Tibial artery (tissue), 4 donors: ENCODE measurements at regions not wholly inside any gene's neighbourhood (a gene's known extent, or its start where the extent isn't known, plus 50 kb on each side); places are given as distances from the start of the nearest gene placed in this dataset.

Experiments used
- DNase-seq, 2 donors: peaks; one replicate each; pipeline ENCODE4 v3.0.0-alpha.2; 2019
- H3K27ac ChIP-seq, 2 donors: fragments of 200-600 bp; sonication (generic) in 1 of 2; 1 replicate in 1 of 2; 2 replicates in 1 of 2; pipeline ENCODE4 v1.5.1; 2018 to 2019; ENCODE audit warnings: mild to moderate bottlenecking in 1 of 2
- H3K27me3 ChIP-seq, 2 donors: fragments of 200-600 bp; sonication (generic) in 1 of 2; one replicate each; pipeline versions ENCODE4 v1.5.1 to v1.6.0; 2016 to 2019
- H3K36me3 ChIP-seq, 3 donors: fragments of 200-600 bp; sonication (generic) in 2 of 3; one replicate each; pipeline ENCODE4 v1.5.1; 2016 to 2019; ENCODE audit warnings: mild to moderate bottlenecking in 2 of 3
- H3K4me1 ChIP-seq, 4 donors: fragments of 200-600 bp; sonication (generic) in 2 of 4; 1 replicate in 3 of 4; 2 replicates in 1 of 4; pipeline ENCODE4 v1.5.1; 2016 to 2019
- H3K4me3 ChIP-seq, 2 donors: fragments of 200-600 bp; sonication (generic) in 1 of 2; 1 replicate in 1 of 2; 2 replicates in 1 of 2; pipeline ENCODE4 v1.5.1; 2018 to 2019; ENCODE audit warnings: mild to moderate bottlenecking in 2 of 2
- H3K9me3 ChIP-seq, 3 donors: fragments of 200-600 bp; sonication (generic) in 1 of 3; one replicate each; pipeline ENCODE4 v1.5.1; 2016 to 2019
- intact Hi-C: fragments of 100-400 bp; cut with DNase I; formaldehyde crosslinking; loops from one replicate; pipeline ENCODE4 v1.15.0; 2023; ENCODE audit warnings: low total_unique reads
- TF ChIP-seq, protein P1 (sequence below), 2 experiments: fragments of 200-600 bp in 1 of 2; fragments of 450-650 bp in 1 of 2; IDR thresholded peaks; one replicate each; pipeline ENCODE4 v1.5.1; 2017 to 2019; ENCODE audit warnings: antibody characterized with exemption in 2 of 2, mild to moderate bottlenecking in 1 of 2, moderate library complexity in 1 of 2

DNA sequence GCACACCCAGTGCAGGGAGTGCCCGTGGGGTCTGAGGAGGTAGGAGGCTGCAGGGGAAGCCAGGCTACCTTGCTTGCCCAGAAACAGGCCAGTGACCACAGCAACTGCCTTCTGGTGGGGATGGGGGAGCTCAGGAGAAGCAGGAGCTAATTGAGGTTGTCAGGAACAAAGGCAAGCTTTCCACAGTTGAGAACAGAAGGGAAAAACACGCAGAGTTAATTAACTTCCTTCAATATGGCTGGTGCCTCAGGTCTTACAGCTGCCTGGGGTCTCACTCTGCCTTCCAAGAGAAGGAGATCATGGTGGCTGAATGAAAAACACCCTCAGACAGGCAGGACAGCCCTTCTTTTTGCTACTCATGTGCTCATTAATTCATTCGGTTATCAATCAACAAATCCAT lies 127.9 kb upstream of the SYT13 start:
- H3K9me3 ChIP-seq: peaks cover 0 to 5% (median 4%) of the 10 kb centered on the region in 3 donors
- no peak overlapping the region for H3K27ac ChIP-seq
- TF ChIP-seq, protein P1, sequence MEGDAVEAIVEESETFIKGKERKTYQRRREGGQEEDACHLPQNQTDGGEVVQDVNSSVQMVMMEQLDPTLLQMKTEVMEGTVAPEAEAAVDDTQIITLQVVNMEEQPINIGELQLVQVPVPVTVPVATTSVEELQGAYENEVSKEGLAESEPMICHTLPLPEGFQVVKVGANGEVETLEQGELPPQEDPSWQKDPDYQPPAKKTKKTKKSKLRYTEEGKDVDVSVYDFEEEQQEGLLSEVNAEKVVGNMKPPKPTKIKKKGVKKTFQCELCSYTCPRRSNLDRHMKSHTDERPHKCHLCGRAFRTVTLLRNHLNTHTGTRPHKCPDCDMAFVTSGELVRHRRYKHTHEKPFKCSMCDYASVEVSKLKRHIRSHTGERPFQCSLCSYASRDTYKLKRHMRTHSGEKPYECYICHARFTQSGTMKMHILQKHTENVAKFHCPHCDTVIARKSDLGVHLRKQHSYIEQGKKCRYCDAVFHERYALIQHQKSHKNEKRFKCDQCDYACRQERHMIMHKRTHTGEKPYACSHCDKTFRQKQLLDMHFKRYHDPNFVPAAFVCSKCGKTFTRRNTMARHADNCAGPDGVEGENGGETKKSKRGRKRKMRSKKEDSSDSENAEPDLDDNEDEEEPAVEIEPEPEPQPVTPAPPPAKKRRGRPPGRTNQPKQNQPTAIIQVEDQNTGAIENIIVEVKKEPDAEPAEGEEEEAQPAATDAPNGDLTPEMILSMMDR (IDR thresholded peaks at IDR 0.05): no peak
- H3K4me3 ChIP-seq: no peak overlapping the region
- DNase-seq: no peak
- H3K27me3 ChIP-seq: peaks cover 0 to 8% of the 10 kb centered on the region in 2 donors
- peaks cover 0 to 5% (median 0%) of the 10 kb centered on the region in 4 donors for H3K4me1 ChIP-seq
- intact Hi-C loops: loop anchor here (5.0 kb wide), 1 partner anchor 243 kb away; no protein-coding TSS in a partner anchor
- no peaks in the 10 kb centered on the region for H3K36me3 ChIP-seq

DNA sequence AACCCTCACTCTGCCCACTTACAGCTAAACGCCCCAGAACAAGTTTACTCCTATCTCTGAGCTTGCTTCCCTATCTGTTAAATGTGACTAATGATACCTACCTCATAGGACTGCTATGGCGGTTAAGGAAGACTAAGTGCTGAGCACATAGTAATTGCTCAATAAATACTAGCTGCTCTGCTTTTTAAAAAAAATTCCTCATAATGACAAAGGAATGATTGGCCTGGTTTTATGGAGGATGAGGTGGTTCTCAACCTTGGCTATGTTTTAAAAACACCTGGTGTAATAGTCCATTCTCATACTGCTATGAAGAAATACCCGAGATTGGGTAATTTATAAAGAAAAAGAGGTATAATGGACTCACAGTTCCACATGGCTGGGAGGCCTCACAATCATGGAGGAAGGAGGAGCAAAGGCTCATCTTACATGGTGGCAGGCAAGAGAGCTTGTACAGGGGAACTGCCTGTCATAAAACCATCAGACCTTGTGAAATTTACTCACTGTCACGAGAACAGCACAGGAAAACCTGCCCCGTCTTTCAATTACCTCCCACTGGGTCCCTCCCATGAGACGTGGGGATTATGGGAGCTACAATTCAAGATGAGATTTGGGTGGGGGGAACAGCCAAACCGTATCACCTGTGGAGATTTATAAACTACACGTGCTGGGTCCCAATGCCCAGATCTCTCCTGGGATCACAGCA lies 127.2 kb upstream of the SYT13 start:
- H3K4me1 ChIP-seq: peaks cover 0 to 5% (median 0%) of the 10 kb centered on the region in 4 donors
- TF ChIP-seq, protein P1 (IDR thresholded peaks at IDR 0.05): no peak
- H3K36me3 ChIP-seq: no peaks in the 10 kb centered on the region
- DNase-seq: no peak
- intact Hi-C loops: loop anchor here (5.0 kb wide), 1 partner anchor 244 kb away; no protein-coding TSS in a partner anchor
- no peak overlapping the region for H3K4me3 ChIP-seq
- H3K27me3 ChIP-seq: peaks cover 0 to 8% of the 10 kb centered on the region in 2 donors
- H3K9me3 ChIP-seq: no peaks in the 10 kb centered on the region
- no peak overlapping the region for H3K27ac ChIP-seq

DNA sequence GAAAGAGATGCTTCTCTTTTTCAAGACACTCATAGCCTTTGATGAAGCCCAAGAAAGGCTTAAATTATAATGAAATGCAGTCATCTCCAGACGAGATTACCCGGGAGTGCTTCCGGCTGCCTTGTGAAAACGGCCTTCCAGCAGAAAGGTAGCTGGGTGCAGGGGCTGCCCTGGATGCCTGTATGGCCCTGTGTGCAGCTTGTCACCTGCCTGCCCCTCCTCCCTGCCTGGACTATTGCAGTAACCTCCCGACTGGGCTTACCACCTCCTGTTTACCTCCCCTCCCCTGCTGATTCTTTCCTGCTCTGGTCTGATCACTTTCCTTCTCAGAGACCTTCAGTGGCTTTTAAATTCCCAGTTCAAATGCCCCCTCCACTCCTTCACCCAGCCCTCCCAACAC lies 126.4 kb upstream of the SYT13 start:
- TF ChIP-seq, protein P1 (IDR thresholded peaks at IDR 0.05): no peak
- no peak overlapping the region for H3K27ac ChIP-seq
- intact Hi-C loops: loop anchor here (5.0 kb wide), 1 partner anchor 245 kb away; no protein-coding TSS in a partner anchor

DNA sequence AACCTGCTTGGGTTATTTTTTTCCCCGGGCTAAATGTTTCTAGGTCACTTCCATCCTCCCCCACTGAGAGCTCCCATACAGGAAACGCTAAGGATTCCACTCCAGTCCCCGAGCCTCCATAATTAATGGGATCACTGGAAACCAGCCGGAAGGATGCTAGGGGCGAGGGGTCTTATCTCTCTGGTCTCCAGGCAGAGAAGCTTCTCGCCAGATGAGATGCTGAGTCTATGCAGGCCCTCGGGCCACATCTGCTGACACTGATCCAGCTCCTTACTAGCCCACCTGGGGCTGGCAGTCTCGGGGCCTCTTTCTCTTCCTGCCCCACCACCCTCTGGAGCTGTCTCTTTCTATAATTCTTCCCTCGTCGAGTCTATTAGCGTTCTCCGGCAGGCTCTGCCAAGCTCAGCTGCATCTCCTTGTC lies 125.9 kb upstream of the SYT13 start:
- H3K27me3 ChIP-seq: peaks cover 0 to 8% of the 10 kb centered on the region in 2 donors
- TF ChIP-seq, protein P1 (IDR thresholded peaks at IDR 0.05): no peak
- peak overlapping the region in 1 of 2 donors; percentile 52 for H3K27ac ChIP-seq
- H3K9me3 ChIP-seq: no peaks in the 10 kb centered on the region
- DNase-seq: no peak
- no peaks in the 10 kb centered on the region for H3K36me3 ChIP-seq
- intact Hi-C loops: loop anchor here (5.0 kb wide), 1 partner anchor 245 kb away; no protein-coding TSS in a partner anchor
- peaks cover 0 to 5% (median 0%) of the 10 kb centered on the region in 4 donors for H3K4me1 ChIP-seq
- H3K4me3 ChIP-seq: no peak overlapping the region

More for the DNA sequence above, 126.4 kb upstream of the SYT13 start:
- no peak overlapping the region for H3K4me3 ChIP-seq
- H3K4me1 ChIP-seq: peaks cover 0 to 5% (median 0%) of the 10 kb centered on the region in 4 donors
- no peaks in the 10 kb centered on the region for H3K9me3 ChIP-seq
- no peaks in the 10 kb centered on the region for H3K36me3 ChIP-seq
- DNase-seq: no peak
- peaks cover 0 to 8% of the 10 kb centered on the region in 2 donors for H3K27me3 ChIP-seq

DNA sequence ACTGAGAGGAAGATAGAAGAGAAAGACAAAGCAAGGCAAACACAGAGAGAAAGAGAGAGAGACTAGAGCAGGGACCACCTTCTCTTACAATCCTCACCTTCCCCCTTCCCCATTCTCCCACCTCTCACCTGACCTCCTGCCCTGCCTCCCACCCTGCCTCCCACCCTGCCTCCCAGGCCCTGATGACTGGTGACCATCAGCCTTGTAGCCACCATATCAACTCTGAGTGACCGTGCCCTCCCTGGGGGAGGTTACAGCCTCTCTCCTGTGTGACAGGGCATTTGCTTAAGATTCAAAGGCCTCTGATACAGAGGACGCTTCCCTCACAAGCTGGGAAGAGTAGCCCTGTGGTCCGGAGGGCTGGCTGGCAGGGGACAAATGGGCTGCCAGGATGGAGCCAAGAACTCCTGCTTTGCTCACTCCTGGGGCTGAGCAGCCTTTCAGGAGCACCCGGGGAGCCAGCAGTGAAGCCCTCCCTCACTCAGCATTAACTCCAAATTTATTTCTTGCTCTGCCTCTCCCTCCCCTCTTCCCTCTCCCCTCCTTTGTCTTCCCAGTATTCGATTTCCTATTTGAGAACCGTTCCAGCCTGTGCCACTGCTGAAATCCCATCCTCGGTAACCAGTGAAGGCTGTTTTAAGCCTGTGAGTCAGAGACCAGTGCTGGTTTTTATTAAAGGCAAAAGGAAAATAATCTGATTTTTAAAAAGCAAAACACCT lies 125.2 kb upstream of the SYT13 start:
- intact Hi-C loops: loop anchor here (5.0 kb wide), 1 partner anchor 246 kb away; no protein-coding TSS in a partner anchor
- H3K9me3 ChIP-seq: no peaks in the 10 kb centered on the region
- H3K27ac ChIP-seq: peak overlapping the region in 1 of 2 donors; percentile 52
- H3K27me3 ChIP-seq: peaks cover 0 to 8% of the 10 kb centered on the region in 2 donors
- H3K4me1 ChIP-seq: peaks cover 0 to 5% (median 0%) of the 10 kb centered on the region in 4 donors
- no peak for DNase-seq
- H3K4me3 ChIP-seq: no peak overlapping the region
- H3K36me3 ChIP-seq: no peaks in the 10 kb centered on the region
- TF ChIP-seq, protein P1 (IDR thresholded peaks at IDR 0.05): no peak
